HL-60 (cell line): ENCODE measurements at regions not wholly inside any gene's neighbourhood (a gene's known extent, or its start where the extent isn't known, plus 50 kb on each side); places are given as distances from the start of the nearest gene placed in this dataset.

ENCODE experiments used
- POLR2AphosphoS5 ChIP-seq: IDR thresholded peaks from 2 replicates; pipeline ENCODE4 v1.6.1; 2012; ENCODE audit warnings: low read depth
- TF ChIP-seq, protein P1 (sequence below): IDR thresholded peaks from one replicate; pipeline ENCODE4 v1.5.1; 2011; ENCODE audit warnings: low read length, control low read depth, inconsistent platforms; ENCODE audit not compliant: insufficient read depth
- TF ChIP-seq, protein P2 (sequence below): IDR thresholded peaks from 2 replicates; pipeline ENCODE4 v1.6.1; 2012; ENCODE audit warnings: low read depth; ENCODE audit not compliant: insufficient replicate concordance

DNA sequence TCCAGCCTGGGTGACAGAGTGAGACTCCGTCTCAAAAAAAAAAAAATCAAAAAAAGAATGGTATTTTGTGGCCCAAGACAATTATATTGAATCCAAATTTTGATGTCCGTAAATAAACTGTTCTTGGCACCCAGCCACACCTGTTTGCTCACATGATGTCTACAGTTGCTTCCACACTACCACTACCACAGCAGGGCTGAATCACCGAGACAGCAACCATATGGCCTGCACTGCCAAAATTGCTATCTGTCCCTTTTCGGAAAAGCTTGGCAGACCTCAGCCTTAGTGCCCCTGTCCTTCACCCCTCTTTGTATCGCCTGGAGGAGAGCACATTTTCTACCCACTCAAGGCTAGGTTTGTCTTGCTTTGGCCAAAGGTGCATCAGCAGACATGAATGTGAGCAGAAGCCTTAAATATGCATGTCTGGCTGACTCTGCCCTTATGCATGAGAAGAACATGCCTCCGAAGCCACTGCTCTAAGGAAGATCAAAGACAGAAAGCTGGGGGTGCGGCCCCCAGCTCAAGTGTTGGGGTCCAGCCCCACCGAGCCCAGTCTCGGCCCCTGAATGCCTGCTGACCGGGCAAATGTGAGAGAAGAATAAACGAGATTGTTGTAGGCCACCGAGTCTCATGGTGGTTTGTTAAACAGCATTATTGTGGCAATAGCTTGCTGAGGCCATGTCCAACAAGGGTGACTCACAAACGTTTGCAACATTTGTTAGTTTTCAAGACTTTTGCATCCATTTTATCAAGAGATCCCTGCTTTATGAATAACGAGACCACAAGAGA is 108.1 kb downstream of the TPRA1 start:
- TF ChIP-seq, protein P1, sequence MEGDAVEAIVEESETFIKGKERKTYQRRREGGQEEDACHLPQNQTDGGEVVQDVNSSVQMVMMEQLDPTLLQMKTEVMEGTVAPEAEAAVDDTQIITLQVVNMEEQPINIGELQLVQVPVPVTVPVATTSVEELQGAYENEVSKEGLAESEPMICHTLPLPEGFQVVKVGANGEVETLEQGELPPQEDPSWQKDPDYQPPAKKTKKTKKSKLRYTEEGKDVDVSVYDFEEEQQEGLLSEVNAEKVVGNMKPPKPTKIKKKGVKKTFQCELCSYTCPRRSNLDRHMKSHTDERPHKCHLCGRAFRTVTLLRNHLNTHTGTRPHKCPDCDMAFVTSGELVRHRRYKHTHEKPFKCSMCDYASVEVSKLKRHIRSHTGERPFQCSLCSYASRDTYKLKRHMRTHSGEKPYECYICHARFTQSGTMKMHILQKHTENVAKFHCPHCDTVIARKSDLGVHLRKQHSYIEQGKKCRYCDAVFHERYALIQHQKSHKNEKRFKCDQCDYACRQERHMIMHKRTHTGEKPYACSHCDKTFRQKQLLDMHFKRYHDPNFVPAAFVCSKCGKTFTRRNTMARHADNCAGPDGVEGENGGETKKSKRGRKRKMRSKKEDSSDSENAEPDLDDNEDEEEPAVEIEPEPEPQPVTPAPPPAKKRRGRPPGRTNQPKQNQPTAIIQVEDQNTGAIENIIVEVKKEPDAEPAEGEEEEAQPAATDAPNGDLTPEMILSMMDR = no peak
- no peak for TF ChIP-seq POLR2AphosphoS5
- TF ChIP-seq, protein P2, sequence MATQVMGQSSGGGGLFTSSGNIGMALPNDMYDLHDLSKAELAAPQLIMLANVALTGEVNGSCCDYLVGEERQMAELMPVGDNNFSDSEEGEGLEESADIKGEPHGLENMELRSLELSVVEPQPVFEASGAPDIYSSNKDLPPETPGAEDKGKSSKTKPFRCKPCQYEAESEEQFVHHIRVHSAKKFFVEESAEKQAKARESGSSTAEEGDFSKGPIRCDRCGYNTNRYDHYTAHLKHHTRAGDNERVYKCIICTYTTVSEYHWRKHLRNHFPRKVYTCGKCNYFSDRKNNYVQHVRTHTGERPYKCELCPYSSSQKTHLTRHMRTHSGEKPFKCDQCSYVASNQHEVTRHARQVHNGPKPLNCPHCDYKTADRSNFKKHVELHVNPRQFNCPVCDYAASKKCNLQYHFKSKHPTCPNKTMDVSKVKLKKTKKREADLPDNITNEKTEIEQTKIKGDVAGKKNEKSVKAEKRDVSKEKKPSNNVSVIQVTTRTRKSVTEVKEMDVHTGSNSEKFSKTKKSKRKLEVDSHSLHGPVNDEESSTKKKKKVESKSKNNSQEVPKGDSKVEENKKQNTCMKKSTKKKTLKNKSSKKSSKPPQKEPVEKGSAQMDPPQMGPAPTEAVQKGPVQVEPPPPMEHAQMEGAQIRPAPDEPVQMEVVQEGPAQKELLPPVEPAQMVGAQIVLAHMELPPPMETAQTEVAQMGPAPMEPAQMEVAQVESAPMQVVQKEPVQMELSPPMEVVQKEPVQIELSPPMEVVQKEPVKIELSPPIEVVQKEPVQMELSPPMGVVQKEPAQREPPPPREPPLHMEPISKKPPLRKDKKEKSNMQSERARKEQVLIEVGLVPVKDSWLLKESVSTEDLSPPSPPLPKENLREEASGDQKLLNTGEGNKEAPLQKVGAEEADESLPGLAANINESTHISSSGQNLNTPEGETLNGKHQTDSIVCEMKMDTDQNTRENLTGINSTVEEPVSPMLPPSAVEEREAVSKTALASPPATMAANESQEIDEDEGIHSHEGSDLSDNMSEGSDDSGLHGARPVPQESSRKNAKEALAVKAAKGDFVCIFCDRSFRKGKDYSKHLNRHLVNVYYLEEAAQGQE = no peak
